OCI-LY3 (cell line): ENCODE measurements at regions not wholly inside any gene's neighbourhood (a gene's known extent, or its start where the extent isn't known, plus 50 kb on each side); places are given as distances from the start of the nearest gene placed in this dataset.

Source experiments
- EZH2phosphoT487 ChIP-seq: fragments of 200-600 bp; shearing (Covaris generic); IDR thresholded peaks from 2 replicates; pipeline ENCODE4 v1.6.1; 2018; ENCODE audit warnings: antibody characterized with exemption, mixed run types, low read depth
- TF ChIP-seq, protein P1 (sequence below): fragments of 200-600, 300-600 bp; sonication (generic); IDR thresholded peaks from 2 replicates; pipeline ENCODE4 v1.5.1; 2014; ENCODE audit warnings: antibody characterized with exemption, low read length, low read depth

DNA sequence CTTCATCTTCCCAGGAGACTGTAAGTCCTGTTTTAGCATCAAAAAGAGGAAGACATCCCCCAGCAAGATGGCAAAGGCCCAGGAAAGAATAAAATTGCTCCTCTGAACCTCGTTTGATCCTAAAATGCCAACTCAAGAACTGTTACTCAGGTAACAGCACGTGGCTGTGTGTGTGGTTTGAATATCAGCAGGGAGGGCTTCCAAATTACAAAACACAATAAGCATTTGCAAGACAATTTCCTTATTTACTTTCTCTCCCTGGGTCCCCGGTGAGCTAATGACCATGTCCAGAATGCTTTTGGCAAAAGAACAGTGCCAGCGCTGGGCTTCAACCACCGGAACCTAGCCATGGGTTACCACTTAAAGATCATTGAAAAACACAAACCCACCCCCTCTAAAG, 163.6 kb downstream of the C1D start:
- TF ChIP-seq, protein P1, sequence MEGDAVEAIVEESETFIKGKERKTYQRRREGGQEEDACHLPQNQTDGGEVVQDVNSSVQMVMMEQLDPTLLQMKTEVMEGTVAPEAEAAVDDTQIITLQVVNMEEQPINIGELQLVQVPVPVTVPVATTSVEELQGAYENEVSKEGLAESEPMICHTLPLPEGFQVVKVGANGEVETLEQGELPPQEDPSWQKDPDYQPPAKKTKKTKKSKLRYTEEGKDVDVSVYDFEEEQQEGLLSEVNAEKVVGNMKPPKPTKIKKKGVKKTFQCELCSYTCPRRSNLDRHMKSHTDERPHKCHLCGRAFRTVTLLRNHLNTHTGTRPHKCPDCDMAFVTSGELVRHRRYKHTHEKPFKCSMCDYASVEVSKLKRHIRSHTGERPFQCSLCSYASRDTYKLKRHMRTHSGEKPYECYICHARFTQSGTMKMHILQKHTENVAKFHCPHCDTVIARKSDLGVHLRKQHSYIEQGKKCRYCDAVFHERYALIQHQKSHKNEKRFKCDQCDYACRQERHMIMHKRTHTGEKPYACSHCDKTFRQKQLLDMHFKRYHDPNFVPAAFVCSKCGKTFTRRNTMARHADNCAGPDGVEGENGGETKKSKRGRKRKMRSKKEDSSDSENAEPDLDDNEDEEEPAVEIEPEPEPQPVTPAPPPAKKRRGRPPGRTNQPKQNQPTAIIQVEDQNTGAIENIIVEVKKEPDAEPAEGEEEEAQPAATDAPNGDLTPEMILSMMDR, result no peak
- no peak for TF ChIP-seq EZH2phosphoT487
